A549 (cell line): ENCODE measurements at regions not wholly inside any gene's neighbourhood (a gene's known extent, or its start where the extent isn't known, plus 50 kb on each side); places are given as distances from the start of the nearest gene placed in this dataset.

Source experiments
- small RNA-seq, 6 experiments: library from RNA; depleted of rRNA; stranded (forward); fragments of <200 nt; gene quantifications; one replicate each; pipeline ENCODE3, GENCODE V24; 2012

Small RNAs in the stretch of these regions (small RNA-seq; reads per million reads assigned to genes)
- gene RNU6-730P, result 0 reads per million in 6 experiments
